SU-DHL-6 (cell line): ENCODE measurements at regions not wholly inside any gene's neighbourhood (a gene's known extent, or its start where the extent isn't known, plus 50 kb on each side); places are given as distances from the start of the nearest gene placed in this dataset.

Source experiments
- H2AFZ ChIP-seq: fragments of 200-600 bp; sonication (generic); 2 replicates; pipeline ENCODE4 v1.6.1; 2014; ENCODE audit warnings: low read depth, mild to moderate bottlenecking, moderate library complexity, mixed read lengths, antibody characterized with exemption, low read length; ENCODE audit not compliant: severe bottlenecking
- H3F3A ChIP-seq: fragments of 200-600 bp; shearing (Covaris generic); 2 replicates; pipeline ENCODE4 v1.6.0; 2016; ENCODE audit warnings: antibody characterized with exemption, mild to moderate bottlenecking; ENCODE audit not compliant: insufficient read depth
- H3K27ac ChIP-seq: fragments of 200-600 bp; sonication (generic); 2 replicates; pipeline ENCODE4 v1.5.1; 2016; ENCODE audit warnings: low read depth, mild to moderate bottlenecking, low read length, moderate library complexity, mixed read lengths
- H3K27me3 ChIP-seq: fragments of 200-600 bp; sonication (generic), shearing (Covaris generic); 2 replicates; pipeline ENCODE4 v1.6.0; 2014; ENCODE audit warnings: mild to moderate bottlenecking, low read length
- H3K36me3 ChIP-seq: fragments of 200-600 bp; sonication (generic); 2 replicates; pipeline ENCODE4 v1.6.1; 2014; ENCODE audit warnings: mild to moderate bottlenecking, low read length, mixed read lengths
- H3K4me2 ChIP-seq: fragments of 300-600, 200-600 bp; shearing (Covaris generic), sonication (generic); 2 replicates; pipeline ENCODE4 v1.6.0; 2014; ENCODE audit warnings: low read length, low read depth, mild to moderate bottlenecking; ENCODE audit not compliant: poor library complexity, severe bottlenecking
- H3K4me3 ChIP-seq: fragments of 200-600 bp; sonication (generic); 2 replicates; pipeline ENCODE4 v1.5.1; 2014; ENCODE audit warnings: antibody characterized with exemption, low read length, mild to moderate bottlenecking, mixed read lengths; ENCODE audit not compliant: insufficient read depth, poor library complexity, severe bottlenecking
- H3K79me2 ChIP-seq: fragments of 200-600 bp; sonication (generic); 2 replicates; pipeline ENCODE4 v1.6.1; 2014; ENCODE audit warnings: mild to moderate bottlenecking, low read length, moderate library complexity; ENCODE audit not compliant: insufficient read depth
- H3K9ac ChIP-seq: fragments of 200-600 bp; sonication (generic); 2 replicates; pipeline ENCODE4 v1.7.0; 2014; ENCODE audit warnings: mild to moderate bottlenecking, low read length
- H3K9me2 ChIP-seq: fragments of 200-600 bp; sonication (generic); replicated peaks from 2 replicates; pipeline ENCODE4 v1.6.1; 2014; ENCODE audit warnings: low read length; ENCODE audit not compliant: insufficient read depth
- H3K9me3 ChIP-seq: fragments of 200-600 bp; sonication (generic); 2 replicates; pipeline ENCODE4 v1.6.1; 2014; ENCODE audit warnings: low read length, mixed read lengths; ENCODE audit not compliant: insufficient read depth
- H4K20me1 ChIP-seq: fragments of 200-600 bp; sonication (generic); 2 replicates; pipeline ENCODE4 v1.6.1; 2014; ENCODE audit warnings: low read depth, mild to moderate bottlenecking, antibody characterized with exemption, low read length, moderate library complexity, mixed read lengths
- EZH2phosphoT487 ChIP-seq: fragments of 200-600 bp; sonication (generic), shearing (Covaris generic); conservative IDR thresholded peaks from 2 replicates; pipeline ENCODE4 v1.6.1; 2018; ENCODE audit warnings: mild to moderate bottlenecking, antibody characterized with exemption, low read length, moderate library complexity, mixed read lengths
- TF ChIP-seq, protein P1 (sequence below): fragments of 200-600 bp; sonication (generic); IDR thresholded peaks from one replicate; pipeline ENCODE4 v1.5.1; 2017; ENCODE audit warnings: antibody characterized with exemption, mild to moderate bottlenecking, low read length, moderate library complexity; ENCODE audit not compliant: insufficient read depth, poor library complexity, severe bottlenecking

DNA sequence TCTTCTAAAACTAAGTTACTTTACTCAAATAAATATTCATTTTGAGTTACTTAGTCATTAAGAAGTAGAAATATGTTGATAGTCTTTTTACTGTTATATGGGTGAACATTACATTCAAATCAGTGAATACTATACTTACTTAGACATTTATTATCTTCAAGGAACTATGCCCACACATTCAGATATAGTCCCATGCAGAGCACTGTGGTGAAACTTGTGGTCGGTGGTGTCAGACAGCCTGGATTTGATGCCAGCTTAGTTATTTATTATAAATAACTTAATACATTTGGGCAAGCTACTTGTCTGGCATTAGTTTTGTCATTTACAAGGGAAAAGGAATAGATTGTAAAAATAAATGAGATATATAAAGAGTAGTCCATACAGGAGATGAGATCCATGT lies 149.5 kb downstream of the RAP2B start:
- Histone ChIP-seq H2AFZ (no peak overlapping the region), H3K9me3 (no peaks in the 10 kb centered on the region)

DNA sequence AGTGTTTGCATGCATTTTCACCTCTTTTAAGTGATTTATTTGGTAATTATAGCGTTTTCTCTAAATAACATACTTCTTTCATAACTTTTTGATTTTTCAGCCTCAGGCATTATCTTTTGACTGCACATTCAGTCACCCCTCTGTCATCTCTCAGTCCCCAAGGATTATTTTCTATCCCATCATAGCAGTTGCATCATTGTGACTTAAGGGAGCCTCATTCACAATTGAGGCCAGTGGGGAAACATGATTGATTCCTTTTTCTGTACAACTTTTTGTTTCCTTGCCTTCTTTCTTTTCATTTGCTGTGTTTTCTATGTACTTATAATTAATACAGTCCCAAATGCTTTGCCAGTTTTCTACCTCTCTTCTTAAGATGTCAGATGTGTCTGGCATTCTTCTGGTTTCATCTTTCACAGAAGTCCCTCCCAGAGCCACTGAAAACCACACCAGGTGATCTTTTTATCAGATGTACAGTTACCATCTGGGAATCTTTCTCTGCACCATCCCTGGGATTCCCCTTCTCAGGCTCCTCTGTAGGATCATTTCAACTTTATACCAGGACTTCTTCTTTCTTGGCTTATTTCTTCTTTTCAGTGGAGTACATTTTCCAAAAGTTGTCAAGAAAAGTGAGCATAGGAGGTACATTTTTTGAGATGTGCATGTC lies 151.4 kb downstream of the RAP2B start:
- Histone ChIP-seq H3K79me2 (no peaks in the 10 kb centered on the region), H3K36me3 (no peaks in the 10 kb centered on the region), H3F3A (no peaks in the 10 kb centered on the region), H2AFZ (no peak overlapping the region), H4K20me1 (no peaks in the 10 kb centered on the region), H3K4me2 (no peak overlapping the region), H3K4me3 (no peak overlapping the region), H3K9me3 (no peaks in the 10 kb centered on the region), H3K27me3 (no peaks in the 10 kb centered on the region), H3K9ac (no peak overlapping the region), H3K9me2 (no peaks in the 10 kb centered on the region), H3K27ac (no peak overlapping the region)
- TF ChIP-seq, protein P1, sequence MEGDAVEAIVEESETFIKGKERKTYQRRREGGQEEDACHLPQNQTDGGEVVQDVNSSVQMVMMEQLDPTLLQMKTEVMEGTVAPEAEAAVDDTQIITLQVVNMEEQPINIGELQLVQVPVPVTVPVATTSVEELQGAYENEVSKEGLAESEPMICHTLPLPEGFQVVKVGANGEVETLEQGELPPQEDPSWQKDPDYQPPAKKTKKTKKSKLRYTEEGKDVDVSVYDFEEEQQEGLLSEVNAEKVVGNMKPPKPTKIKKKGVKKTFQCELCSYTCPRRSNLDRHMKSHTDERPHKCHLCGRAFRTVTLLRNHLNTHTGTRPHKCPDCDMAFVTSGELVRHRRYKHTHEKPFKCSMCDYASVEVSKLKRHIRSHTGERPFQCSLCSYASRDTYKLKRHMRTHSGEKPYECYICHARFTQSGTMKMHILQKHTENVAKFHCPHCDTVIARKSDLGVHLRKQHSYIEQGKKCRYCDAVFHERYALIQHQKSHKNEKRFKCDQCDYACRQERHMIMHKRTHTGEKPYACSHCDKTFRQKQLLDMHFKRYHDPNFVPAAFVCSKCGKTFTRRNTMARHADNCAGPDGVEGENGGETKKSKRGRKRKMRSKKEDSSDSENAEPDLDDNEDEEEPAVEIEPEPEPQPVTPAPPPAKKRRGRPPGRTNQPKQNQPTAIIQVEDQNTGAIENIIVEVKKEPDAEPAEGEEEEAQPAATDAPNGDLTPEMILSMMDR, result no peak
- no peak for TF ChIP-seq EZH2phosphoT487

More for the DNA sequence above, 149.5 kb downstream of the RAP2B start:
- Histone ChIP-seq H3K36me3 (no peaks in the 10 kb centered on the region), H3K9me2 (no peaks in the 10 kb centered on the region), H4K20me1 (no peaks in the 10 kb centered on the region), H3K9ac (no peak overlapping the region), H3K4me2 (no peak overlapping the region), H3K4me3 (no peak overlapping the region), H3F3A (no peaks in the 10 kb centered on the region), H3K27ac (no peak overlapping the region), H3K79me2 (no peaks in the 10 kb centered on the region), H3K27me3 (no peaks in the 10 kb centered on the region)
- TF ChIP-seq, protein P1, result no peak
- TF ChIP-seq EZH2phosphoT487, result no peak

DNA sequence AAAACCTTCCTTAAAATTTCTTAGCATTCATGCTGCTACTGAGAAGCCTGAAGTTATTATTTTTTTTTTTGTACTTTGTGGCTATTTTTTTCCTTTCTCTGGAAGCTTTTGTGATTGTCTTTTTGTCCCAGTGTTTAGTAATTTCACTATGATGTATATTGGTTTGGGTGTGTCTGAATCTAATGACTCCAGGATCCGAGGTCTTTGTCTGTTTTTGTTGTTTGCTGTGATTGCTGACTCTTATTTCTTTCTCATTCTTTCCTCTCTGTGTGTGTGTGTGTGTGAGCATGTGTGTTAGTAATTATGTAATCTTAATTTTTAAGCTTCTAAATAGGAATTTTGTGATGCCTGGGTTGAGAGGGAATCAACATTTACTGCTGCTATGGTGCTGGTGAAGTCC lies 152.0 kb downstream of the RAP2B start:
- no peak overlapping the region for H3K4me2 ChIP-seq
- no peaks in the 10 kb centered on the region for H3K9me3 ChIP-seq
- no peak overlapping the region for H3K4me3 ChIP-seq
- H3K27me3 ChIP-seq, result no peaks in the 10 kb centered on the region
- H3K36me3 ChIP-seq, result no peaks in the 10 kb centered on the region
- no peaks in the 10 kb centered on the region for H3K9me2 ChIP-seq
- TF ChIP-seq, protein P1, result no peak
- no peak for TF ChIP-seq EZH2phosphoT487
- no peaks in the 10 kb centered on the region for H4K20me1 ChIP-seq
- no peak overlapping the region for H3K9ac ChIP-seq
- H3K27ac ChIP-seq, result no peak overlapping the region
- H3K79me2 ChIP-seq, result no peaks in the 10 kb centered on the region
- no peaks in the 10 kb centered on the region for H3F3A ChIP-seq
- no peak overlapping the region for H2AFZ ChIP-seq
